ENCODE measurements at regions not wholly inside any gene's neighbourhood (a gene's known extent, or its start where the extent isn't known, plus 50 kb on each side); places are given as distances from the start of the nearest gene placed in this dataset.

- peak overlapping the region; percentile 96 for H3K27ac Mint-ChIP-seq (ENCODE audit: unreplicated experiment)
- Histone ChIP-seq H3K4me1 (ENCODE audit: insufficient read depth, low read length) (peaks cover 32% of the 10 kb centered on the region), H3K79me2 (ENCODE audit: insufficient read depth, low read length) (no peaks in the 10 kb centered on the region), H3K9me3 (ENCODE audit: insufficient read depth, low read depth, low read length) (peaks cover 3% of the 10 kb centered on the region), H3K9ac (ENCODE audit: low read length) (peak overlapping the region; percentile 3), H3K27me3 (ENCODE audit: insufficient read depth, low read length) (no peaks in the 10 kb centered on the region), H3K27ac (ENCODE audit: low read depth, low read length) (peak overlapping the region; percentile 74), H3K4me2 (ENCODE audit: low read length) (peak overlapping the region; percentile 69), H4K20me1 (ENCODE audit: insufficient read depth, low read length) (no peaks in the 10 kb centered on the region), H3K4me3 (ENCODE audit: insufficient read depth, low read depth, low read length) (peak overlapping the region; percentile 24), H3K36me3 (ENCODE audit: insufficient read depth, low read length) (no peaks in the 10 kb centered on the region), H2AFZ (ENCODE audit: low read depth, low read length) (peak overlapping the region; percentile 76)
- H3K9me3 Mint-ChIP-seq (ENCODE audit: unreplicated experiment): peaks cover 37% of the 10 kb centered on the region
- H3K4me1 Mint-ChIP-seq (ENCODE audit: low read depth, unreplicated experiment): peaks cover 46% of the 10 kb centered on the region
- no peak for FAIRE-seq
- TF ChIP-seq EZH2 (IDR thresholded peaks at IDR 0.05; ENCODE audit: insufficient read depth, low read length) (no peak), CTCF (IDR thresholded peaks at IDR 0.05; ENCODE audit: insufficient read depth, low read depth, low read length) (no peak)
- peak overlapping the region; percentile 50 for H3K4me3 Mint-ChIP-seq (ENCODE audit: unreplicated experiment)
- no peak for DNase-seq (ENCODE audit: low read depth)
- no peaks in the 10 kb centered on the region for H3K27me3 Mint-ChIP-seq (ENCODE audit: low read depth, unreplicated experiment)
- H3K36me3 Mint-ChIP-seq (ENCODE audit: low read depth, unreplicated experiment): peaks cover 4% of the 10 kb centered on the region
Measured at GRCh38 chr12:14261096-14261495, 104.4 kb upstream of the ATF7IP start.

GRCh38 chr12:14261861-14262260 is 103.6 kb upstream of the ATF7IP start:
- Histone ChIP-seq H3K79me2 (ENCODE audit: insufficient read depth, low read length) (no peaks in the 10 kb centered on the region), H3K27me3 (ENCODE audit: insufficient read depth, low read length) (no peaks in the 10 kb centered on the region), H3K9ac (ENCODE audit: low read length) (no peak overlapping the region), H4K20me1 (ENCODE audit: insufficient read depth, low read length) (no peaks in the 10 kb centered on the region), H3K27ac (ENCODE audit: low read depth, low read length) (no peak overlapping the region), H2AFZ (ENCODE audit: low read depth, low read length) (no peak overlapping the region), H3K4me3 (ENCODE audit: insufficient read depth, low read depth, low read length) (no peak overlapping the region), H3K36me3 (ENCODE audit: insufficient read depth, low read length) (no peaks in the 10 kb centered on the region), H3K4me2 (ENCODE audit: low read length) (no peak overlapping the region), H3K4me1 (ENCODE audit: insufficient read depth, low read length) (peaks cover 25% of the 10 kb centered on the region), H3K9me3 (ENCODE audit: insufficient read depth, low read depth, low read length) (peaks cover 3% of the 10 kb centered on the region)
- FAIRE-seq (no peak), DNase-seq (ENCODE audit: low read depth) (no peak)
- H3K27me3 Mint-ChIP-seq (ENCODE audit: low read depth, unreplicated experiment): no peaks in the 10 kb centered on the region
- no peak overlapping the region for H3K4me3 Mint-ChIP-seq (ENCODE audit: unreplicated experiment)
- no peak for TF ChIP-seq EZH2 (IDR thresholded peaks at IDR 0.05; ENCODE audit: insufficient read depth, low read length)
- TF ChIP-seq CTCF (IDR thresholded peaks at IDR 0.05; ENCODE audit: insufficient read depth, low read depth, low read length): no peak
- peaks cover 37% of the 10 kb centered on the region for H3K9me3 Mint-ChIP-seq (ENCODE audit: unreplicated experiment)
- no peak overlapping the region for H3K27ac Mint-ChIP-seq (ENCODE audit: unreplicated experiment)
- H3K4me1 Mint-ChIP-seq (ENCODE audit: low read depth, unreplicated experiment): peaks cover 39% of the 10 kb centered on the region
- peaks cover 4% of the 10 kb centered on the region for H3K36me3 Mint-ChIP-seq (ENCODE audit: low read depth, unreplicated experiment)

GRCh38 chr12:14262771-14263511 is 102.5 kb upstream of the ATF7IP start:
- peaks cover 35% of the 10 kb centered on the region for H3K9me3 Mint-ChIP-seq (ENCODE audit: unreplicated experiment)
- no peak overlapping the region for H3K9ac ChIP-seq (ENCODE audit: low read length)
- no peak for FAIRE-seq
- H3K27ac Mint-ChIP-seq (ENCODE audit: unreplicated experiment): no peak overlapping the region
- peaks cover 3% of the 10 kb centered on the region for H3K9me3 ChIP-seq (ENCODE audit: insufficient read depth, low read depth, low read length)
- H3K4me3 ChIP-seq (ENCODE audit: insufficient read depth, low read depth, low read length): no peak overlapping the region
- TF ChIP-seq EZH2 (IDR thresholded peaks at IDR 0.05; ENCODE audit: insufficient read depth, low read length) (no peak), CTCF (IDR thresholded peaks at IDR 0.05; ENCODE audit: insufficient read depth, low read depth, low read length) (no peak)
- no peak for DNase-seq (ENCODE audit: low read depth)
- no peaks in the 10 kb centered on the region for H3K36me3 ChIP-seq (ENCODE audit: insufficient read depth, low read length)
- H3K27ac ChIP-seq (ENCODE audit: low read depth, low read length): no peak overlapping the region
- H3K4me1 ChIP-seq (ENCODE audit: insufficient read depth, low read length): peaks cover 18% of the 10 kb centered on the region
- H3K27me3 Mint-ChIP-seq (ENCODE audit: low read depth, unreplicated experiment): no peaks in the 10 kb centered on the region
- no peaks in the 10 kb centered on the region for H4K20me1 ChIP-seq (ENCODE audit: insufficient read depth, low read length)
- peaks cover 4% of the 10 kb centered on the region for H3K36me3 Mint-ChIP-seq (ENCODE audit: low read depth, unreplicated experiment)
- no peaks in the 10 kb centered on the region for H3K79me2 ChIP-seq (ENCODE audit: insufficient read depth, low read length)
- H2AFZ ChIP-seq (ENCODE audit: low read depth, low read length): no peak overlapping the region
- no peak overlapping the region for H3K4me2 ChIP-seq (ENCODE audit: low read length)
- H3K27me3 ChIP-seq (ENCODE audit: insufficient read depth, low read length): no peaks in the 10 kb centered on the region
- no peak overlapping the region for H3K4me3 Mint-ChIP-seq (ENCODE audit: unreplicated experiment)
- peaks cover 30% of the 10 kb centered on the region for H3K4me1 Mint-ChIP-seq (ENCODE audit: low read depth, unreplicated experiment)
